Stimulated activated CD4-positive, alpha-beta T cell treated with anti-CD3 and anti-CD28 coated beads, Interleukin-2, amount 100 ng/mL, for 24 hours (primary cell): ENCODE measurements at regions not wholly inside any gene's neighbourhood (a gene's known extent, or its start where the extent isn't known, plus 50 kb on each side); places are given as distances from the start of the nearest gene placed in this dataset.

Experiments used
- DNase-seq, 2 donors: peaks; one replicate each; pipeline ENCODE4 v3.0.0-alpha.2; 2020

GRCh38 chr12:118777504-118777903 lies 203.8 kb upstream of the SRRM4 start:
- no peak for DNase-seq

GRCh38 chr12:118778077-118778476 lies 203.3 kb upstream of the SRRM4 start:
- DNase-seq: no peak

GRCh38 chr12:118780939-118781338 lies 200.4 kb upstream of the SRRM4 start:
- no peak for DNase-seq

DNA sequence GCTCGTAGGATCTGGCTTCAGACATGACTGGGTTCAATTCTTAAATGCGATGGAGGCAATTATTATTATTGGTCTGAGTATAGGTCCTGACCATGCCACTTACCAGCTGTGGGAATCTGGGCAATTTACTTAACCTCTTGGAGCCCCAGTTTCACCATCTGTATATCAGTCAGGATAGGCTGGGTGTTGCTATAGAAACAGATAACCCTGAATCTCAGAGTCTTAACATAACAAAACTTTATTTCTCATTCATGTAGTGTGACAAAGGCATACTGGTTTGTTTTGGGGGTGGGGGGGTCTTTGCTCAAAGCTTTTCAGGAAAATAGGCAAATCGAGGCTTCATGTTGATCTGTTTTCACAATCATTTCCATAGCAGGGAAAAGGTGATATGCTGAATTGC lies 199.6 kb upstream of the SRRM4 start:
- DNase-seq: no peak

DNA sequence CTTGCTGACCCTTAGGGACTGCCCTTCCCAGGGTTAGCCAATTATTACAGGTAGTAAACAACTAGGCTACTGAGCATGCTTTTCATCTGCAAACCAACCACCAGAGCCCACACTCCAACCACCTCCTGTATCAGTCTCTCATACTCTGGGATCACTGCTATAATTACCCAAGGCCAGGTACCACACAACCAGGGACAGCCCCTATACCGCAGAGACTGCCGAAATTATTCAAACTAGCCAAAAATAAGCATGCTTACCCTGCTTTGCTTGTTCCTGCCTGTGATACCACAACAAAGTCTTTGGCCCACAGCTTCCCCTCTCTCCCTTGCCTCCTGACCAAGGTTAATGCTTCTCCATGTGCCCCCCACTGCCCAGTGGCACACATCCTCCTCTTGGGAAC lies 197.6 kb upstream of the SRRM4 start:
- DNase-seq: no peak

GRCh38 chr12:118790578-118790977 lies 190.8 kb upstream of the SRRM4 start:
- DNase-seq: no peak

GRCh38 chr12:118813778-118814357 lies 167.5 kb upstream of the SRRM4 start:
- DNase-seq: no peak

DNA sequence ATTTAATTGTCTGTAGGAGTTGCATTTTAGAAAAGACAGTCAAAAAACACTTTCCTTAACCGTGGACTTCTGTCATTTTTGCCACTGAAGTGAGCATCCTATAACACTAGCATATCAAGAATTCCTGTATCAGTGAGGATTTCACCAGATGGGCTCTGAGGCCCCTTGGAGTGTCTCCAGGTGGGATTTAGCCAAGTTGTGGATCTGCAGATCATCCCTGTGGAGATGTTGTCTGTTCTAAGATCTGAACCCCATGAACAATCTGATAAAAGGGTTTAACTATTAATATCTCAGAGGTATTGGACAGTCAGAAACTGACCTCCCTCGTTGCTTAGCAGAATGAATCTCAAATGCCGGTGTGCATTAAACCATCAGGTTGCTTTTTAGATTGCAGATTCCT lies 165.0 kb upstream of the SRRM4 start:
- DNase-seq: no peak

DNA sequence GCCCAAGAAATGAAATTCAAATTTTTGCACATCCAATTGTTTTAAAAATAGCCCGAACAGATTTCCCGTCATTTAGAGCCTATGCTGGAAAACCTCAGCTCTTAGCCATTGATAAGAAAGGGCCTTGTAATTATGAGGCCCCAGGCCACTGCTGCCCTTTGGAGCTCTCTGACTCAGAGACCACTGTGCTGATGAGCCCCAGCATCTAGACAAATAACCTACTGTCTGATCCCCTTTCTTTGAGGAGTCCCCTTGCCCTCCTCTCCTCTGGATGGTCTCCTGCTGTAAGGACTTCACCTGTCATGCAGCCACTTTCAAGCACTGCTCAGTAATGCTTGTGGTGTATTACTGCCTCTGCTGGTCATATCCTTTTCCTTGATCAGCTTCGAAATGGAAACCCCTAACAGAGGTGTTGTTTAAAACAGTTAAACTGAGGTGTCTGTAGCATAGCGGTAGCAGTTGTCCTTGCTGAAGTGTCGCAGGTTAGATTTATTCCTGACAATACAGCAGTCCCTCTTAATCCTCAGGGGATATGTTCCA lies 159.9 kb upstream of the SRRM4 start:
- no peak for DNase-seq

- no peak for DNase-seq
Observed at GRCh38 chr12:118822512-118822911, 158.8 kb upstream of the SRRM4 start.

DNA sequence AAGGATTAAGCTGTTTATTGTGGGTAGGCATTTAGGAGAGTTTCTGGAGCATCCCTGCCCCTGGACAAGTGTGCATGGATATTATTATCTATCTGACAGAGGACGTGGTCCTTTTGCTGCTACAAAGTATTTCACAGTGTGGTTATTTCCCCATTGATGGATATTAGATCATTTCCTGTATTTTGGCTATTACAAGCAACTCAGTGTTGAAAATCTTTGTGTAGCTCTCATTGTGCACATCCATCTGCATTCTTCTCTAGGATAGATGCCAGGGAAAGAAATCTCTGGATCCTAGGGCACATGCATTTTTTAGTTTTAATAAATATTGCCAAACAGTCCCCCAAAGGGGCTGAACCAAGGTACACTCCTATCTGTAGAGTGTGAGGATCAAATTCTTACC lies 154.3 kb upstream of the SRRM4 start:
- DNase-seq: no peak

DNA sequence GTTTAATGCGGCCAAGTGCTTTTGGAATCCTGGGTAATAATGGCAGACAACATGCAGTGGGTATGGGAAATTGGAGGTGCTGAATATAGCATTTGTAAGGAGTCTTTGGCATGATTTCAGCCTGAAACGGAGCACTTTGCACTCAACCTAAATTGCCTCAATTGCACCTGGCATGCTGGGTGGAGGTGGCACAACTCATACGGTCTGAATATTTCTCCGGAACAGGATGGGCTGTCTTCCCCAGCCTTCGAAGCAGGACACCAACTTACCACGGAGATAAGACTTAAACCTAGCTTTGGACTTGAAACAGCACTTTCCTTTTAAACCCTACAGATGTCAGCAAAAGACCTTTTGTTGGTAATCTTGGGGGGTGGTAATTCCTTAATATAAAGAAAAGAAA lies 153.7 kb upstream of the SRRM4 start:
- no peak for DNase-seq

DNA sequence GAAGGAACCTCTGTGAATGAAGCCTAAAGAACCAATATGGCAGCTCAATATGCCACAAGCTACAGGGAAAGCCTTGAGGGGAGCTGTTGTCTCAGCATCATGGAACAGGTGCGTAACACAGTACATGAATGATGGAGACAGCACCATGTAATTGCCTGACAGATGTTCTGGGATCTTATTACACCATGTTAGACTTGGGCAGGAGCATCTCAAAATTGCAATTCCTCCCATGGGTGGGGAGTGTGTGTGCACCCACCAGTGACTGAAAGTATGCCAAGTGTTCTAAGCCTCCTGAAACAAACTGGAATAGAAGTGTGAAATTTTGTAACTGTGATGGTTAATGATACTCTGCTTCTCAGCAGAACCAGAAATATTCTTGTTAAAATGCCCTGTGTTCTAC lies 151.0 kb upstream of the SRRM4 start:
- DNase-seq: no peak

DNA sequence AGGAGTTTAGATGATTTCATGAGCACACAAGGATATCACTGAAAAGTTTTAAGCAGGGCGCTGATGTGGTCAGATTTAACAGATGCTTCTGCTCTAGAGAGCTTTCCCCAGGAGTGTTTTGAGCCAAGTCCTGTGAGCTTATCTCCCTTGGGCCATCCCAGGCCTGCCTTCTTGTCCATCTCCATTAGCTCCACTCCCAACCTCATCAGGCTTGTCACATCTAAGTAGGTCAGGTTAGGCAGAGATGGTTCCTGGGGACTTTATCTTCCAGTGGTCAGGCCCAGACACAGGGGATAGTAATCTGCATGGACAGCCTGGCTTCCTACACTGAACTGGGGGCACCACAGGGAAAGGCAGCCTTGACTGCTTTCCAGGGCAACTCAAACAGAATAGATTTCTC lies 145.4 kb upstream of the SRRM4 start:
- no peak for DNase-seq

DNA sequence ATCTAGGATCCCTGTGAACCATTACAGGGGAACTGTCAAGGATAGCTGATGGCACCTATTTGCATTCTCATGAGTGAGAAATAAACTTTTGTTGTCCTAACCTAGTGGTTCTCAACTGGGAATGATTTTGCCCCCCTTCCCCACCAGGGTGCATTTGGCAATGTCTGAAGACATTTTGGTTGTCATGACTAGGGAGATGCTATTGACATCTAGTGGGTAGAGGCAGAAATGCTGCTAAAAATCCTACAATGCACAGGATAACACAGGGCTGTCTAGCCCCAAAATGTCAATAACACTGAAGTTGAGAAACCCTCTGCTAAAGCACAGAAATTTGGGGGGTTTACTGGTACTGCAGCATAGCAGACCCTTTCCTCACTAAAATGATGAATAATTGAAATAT lies 140.9 kb upstream of the SRRM4 start:
- no peak for DNase-seq

DNA sequence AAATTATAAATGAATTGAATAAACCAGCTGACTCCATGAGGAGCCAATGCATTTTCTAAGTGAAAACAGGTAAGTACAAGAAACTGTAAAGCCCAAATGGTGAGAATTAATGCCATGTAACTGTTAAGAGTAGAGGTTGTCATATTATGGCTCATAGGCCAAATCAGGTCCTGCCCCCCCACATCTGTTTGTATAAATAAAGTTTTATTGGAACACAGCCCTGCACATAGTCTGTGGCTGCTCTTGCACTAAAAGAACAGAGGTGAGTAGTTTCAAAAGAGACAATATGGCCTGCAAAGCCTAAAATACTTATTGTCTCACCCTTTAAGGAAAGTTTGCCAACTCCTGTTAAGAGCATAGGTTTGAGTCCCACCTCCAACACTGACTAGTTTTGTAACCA lies 140.5 kb upstream of the SRRM4 start:
- no peak for DNase-seq

- DNase-seq: no peak
Observed at GRCh38 chr12:118841588-118841987, 139.8 kb upstream of the SRRM4 start.

DNA sequence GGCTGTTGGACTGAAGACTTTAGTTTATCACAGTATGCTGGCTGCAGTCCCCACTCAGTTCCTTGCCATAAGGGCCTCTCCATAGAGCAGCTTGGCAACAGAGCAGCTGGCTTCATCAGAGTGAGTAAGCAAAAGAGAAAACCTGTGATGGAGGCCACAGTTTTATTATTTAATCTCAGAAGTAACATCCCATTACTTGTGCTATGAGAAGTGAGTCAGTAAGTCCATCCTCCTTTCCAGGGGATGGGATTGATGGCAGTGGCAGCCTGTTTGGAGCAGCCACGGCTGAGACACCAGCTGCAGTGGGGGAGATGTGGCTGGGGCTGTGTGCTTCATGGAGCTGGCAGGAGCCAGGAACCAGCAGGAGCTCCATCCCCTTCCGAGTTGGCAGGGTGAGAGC lies 138.5 kb upstream of the SRRM4 start:
- no peak for DNase-seq

GRCh38 chr12:118846416-118846815 lies 134.9 kb upstream of the SRRM4 start:
- DNase-seq: no peak

DNA sequence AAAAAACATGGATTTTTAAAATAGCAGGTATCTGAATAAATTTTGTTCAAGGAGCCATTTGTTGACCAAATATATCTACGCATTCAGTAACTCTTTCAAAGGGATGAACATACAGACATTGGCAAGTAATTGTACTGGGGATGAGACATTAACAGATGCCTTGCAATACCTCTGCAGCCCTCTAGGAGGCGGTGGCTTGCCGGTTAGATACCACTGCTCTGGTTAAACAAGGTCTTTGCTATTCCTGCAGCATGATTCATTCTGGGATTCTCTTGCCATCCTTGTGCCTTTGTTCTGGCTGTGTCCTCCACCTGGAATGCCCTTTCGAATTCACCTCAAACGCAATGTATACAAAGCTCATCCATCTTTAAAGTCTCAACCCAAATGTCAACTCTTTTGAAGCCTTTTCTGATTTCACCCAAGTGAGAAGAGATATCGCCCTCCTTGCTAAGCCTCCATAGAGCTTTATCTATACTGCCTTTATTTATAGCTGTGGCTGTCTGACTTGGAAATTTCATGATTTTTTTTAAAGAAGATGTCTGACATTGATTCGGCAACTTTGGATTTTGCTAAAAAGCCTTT lies 131.0 kb upstream of the SRRM4 start:
- peak in 1 of 2 donors; percentile 27 for DNase-seq

GRCh38 chr12:118851891-118852290 lies 129.4 kb upstream of the SRRM4 start:
- no peak for DNase-seq

- peak in 1 of 2 donors; percentile 6 for DNase-seq
Observed at GRCh38 chr12:118853634-118854033, 127.7 kb upstream of the SRRM4 start.

DNA sequence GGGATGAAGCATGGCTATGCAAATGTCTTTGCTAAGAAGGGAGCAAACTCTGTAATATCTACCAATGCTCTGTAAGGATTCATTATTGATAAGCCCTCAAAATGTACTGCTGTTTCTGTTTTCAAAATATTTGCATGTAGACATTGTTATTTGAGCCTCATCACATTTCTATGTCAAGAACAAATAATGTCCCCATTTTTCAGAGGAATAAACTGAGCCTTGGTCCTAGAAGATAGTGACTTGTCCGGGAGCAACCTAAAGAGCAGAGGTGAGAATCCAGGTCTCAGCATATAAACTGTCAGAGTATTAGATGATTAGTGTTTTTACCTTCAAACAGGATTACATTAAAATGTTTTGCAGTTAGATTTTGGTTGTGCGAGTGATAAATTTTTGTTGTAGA lies 125.5 kb upstream of the SRRM4 start:
- no peak for DNase-seq

DNA sequence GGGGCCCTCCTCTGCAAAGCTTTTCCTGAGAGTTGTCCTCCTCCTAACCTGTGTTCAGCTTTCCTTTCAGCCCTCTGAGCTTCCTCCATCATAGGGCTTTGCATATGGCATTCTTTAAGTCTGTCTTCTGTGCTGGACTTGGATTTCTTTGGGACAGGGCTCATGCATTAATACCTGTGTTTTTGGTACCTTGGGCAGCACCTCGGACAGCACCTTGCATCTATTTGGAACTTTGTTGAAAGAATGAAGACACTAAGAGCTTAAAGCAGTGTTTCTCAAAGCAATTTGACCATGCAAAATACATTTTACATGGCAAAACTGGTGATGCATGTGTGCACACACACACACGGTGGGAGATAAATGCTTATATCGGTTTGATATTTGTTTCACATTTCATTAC lies 115.0 kb upstream of the SRRM4 start:
- DNase-seq: no peak

- DNase-seq: no peak
Observed at GRCh38 chr12:118870551-118870950, 110.8 kb upstream of the SRRM4 start.
